OCI-LY1 (cell line): ENCODE measurements at regions not wholly inside any gene's neighbourhood (a gene's known extent, or its start where the extent isn't known, plus 50 kb on each side); places are given as distances from the start of the nearest gene placed in this dataset.

Source experiments
- H2AFZ ChIP-seq: fragments of 200-600 bp; sonication (generic), shearing (Covaris generic); 2 replicates; pipeline ENCODE4 v1.6.0; 2014; ENCODE audit warnings: antibody characterized with exemption, mild to moderate bottlenecking, low read length
- H3F3A ChIP-seq: fragments of 200-600 bp; sonication (generic), shearing (Covaris generic); 2 replicates; pipeline ENCODE4 v1.6.0; 2014; ENCODE audit warnings: mild to moderate bottlenecking, antibody characterized with exemption, low read length, moderate library complexity; ENCODE audit not compliant: insufficient read depth
- H3K27ac ChIP-seq: fragments of 200-600 bp; sonication (generic); 2 replicates; pipeline ENCODE4 v1.5.1; 2014; ENCODE audit warnings: low read length, mixed run types, mild to moderate bottlenecking, low read depth; ENCODE audit not compliant: poor library complexity, severe bottlenecking
- H3K27me3 ChIP-seq: fragments of 200-600 bp; sonication (generic); 2 replicates; pipeline ENCODE4 v1.6.0; 2014; ENCODE audit warnings: antibody characterized with exemption, mild to moderate bottlenecking, low read length, moderate library complexity; ENCODE audit not compliant: insufficient read depth
- H3K36me3 ChIP-seq: fragments of 200-600 bp; sonication (generic); 2 replicates; pipeline ENCODE4 v1.6.1; 2014; ENCODE audit warnings: mild to moderate bottlenecking, antibody characterized with exemption, low read length, moderate library complexity, mixed read lengths; ENCODE audit not compliant: insufficient read depth
- H3K4me1 ChIP-seq: fragments of 200-600 bp; sonication (generic); 2 replicates; pipeline ENCODE4 v1.5.1; 2014; ENCODE audit warnings: mild to moderate bottlenecking, low read length, moderate library complexity; ENCODE audit not compliant: insufficient read depth, severe bottlenecking
- H3K4me2 ChIP-seq: fragments of 200-600 bp; sonication (generic), shearing (Covaris generic); 2 replicates; pipeline ENCODE4 v1.6.1; 2014; ENCODE audit warnings: low read length
- H3K4me3 ChIP-seq: fragments of 200-600 bp; sonication (generic); 2 replicates; pipeline ENCODE4 v1.5.1; 2014; ENCODE audit warnings: low read length, low read depth, mild to moderate bottlenecking, mixed read lengths; ENCODE audit not compliant: poor library complexity, severe bottlenecking
- H3K79me2 ChIP-seq: fragments of 200-600 bp; shearing (Covaris generic); 2 replicates; pipeline ENCODE4 v1.6.1; 2016; ENCODE audit warnings: mixed run types, low read length, mixed read lengths; ENCODE audit not compliant: insufficient read depth
- H3K9ac ChIP-seq: fragments of 200-600 bp; sonication (generic), shearing (Covaris generic); 2 replicates; pipeline ENCODE4 v1.6.1; 2014; ENCODE audit warnings: mild to moderate bottlenecking, low read length, mixed read lengths
- H3K9me2 ChIP-seq: fragments of 200-600 bp; sonication (generic), shearing (Covaris generic); 2 replicates; pipeline ENCODE4 v1.6.1; 2014; ENCODE audit warnings: low read depth, mild to moderate bottlenecking, low read length, mixed read lengths
- H3K9me3 ChIP-seq: fragments of 200-600 bp; shearing (Covaris generic); 2 replicates; pipeline ENCODE4 v1.6.1; 2014; ENCODE audit warnings: low read length, mixed read lengths
- H4K20me1 ChIP-seq: fragments of 200-600 bp; sonication (generic), shearing (Covaris generic); 2 replicates; pipeline ENCODE4 v1.6.0; 2016; ENCODE audit warnings: mild to moderate bottlenecking, low read length; ENCODE audit not compliant: insufficient read depth
- CTCF ChIP-seq: fragments of 200-600 bp; sonication (generic), shearing (Covaris generic); IDR thresholded peaks from 2 replicates; pipeline ENCODE4 v1.5.1; 2017; ENCODE audit warnings: mild to moderate bottlenecking, antibody characterized with exemption, low read length, moderate library complexity, mixed read lengths
- EZH2 ChIP-seq: fragments of 200-600 bp; sonication (generic), shearing (Covaris generic); IDR thresholded peaks from 2 replicates; pipeline ENCODE4 v1.8.0; 2017; ENCODE audit warnings: borderline replicate concordance, mixed run types, mild to moderate bottlenecking, antibody characterized with exemption, low read length, moderate library complexity, mixed read lengths

GRCh38 chr20:10749084-10749483 is 75.3 kb upstream of the JAG1 start:
- H3K9me2 ChIP-seq, result no peaks in the 10 kb centered on the region
- H3F3A ChIP-seq, result no peaks in the 10 kb centered on the region
- no peaks in the 10 kb centered on the region for H3K36me3 ChIP-seq
- no peaks in the 10 kb centered on the region for H3K9me3 ChIP-seq
- no peak overlapping the region for H3K9ac ChIP-seq
- no peaks in the 10 kb centered on the region for H4K20me1 ChIP-seq
- no peak overlapping the region for H3K4me3 ChIP-seq
- no peak for TF ChIP-seq EZH2
- no peak for TF ChIP-seq CTCF
- H3K4me2 ChIP-seq, result no peak overlapping the region
- no peaks in the 10 kb centered on the region for H3K4me1 ChIP-seq
- no peak overlapping the region for H2AFZ ChIP-seq
- H3K27me3 ChIP-seq, result no peaks in the 10 kb centered on the region
- no peak overlapping the region for H3K27ac ChIP-seq
- no peaks in the 10 kb centered on the region for H3K79me2 ChIP-seq

DNA sequence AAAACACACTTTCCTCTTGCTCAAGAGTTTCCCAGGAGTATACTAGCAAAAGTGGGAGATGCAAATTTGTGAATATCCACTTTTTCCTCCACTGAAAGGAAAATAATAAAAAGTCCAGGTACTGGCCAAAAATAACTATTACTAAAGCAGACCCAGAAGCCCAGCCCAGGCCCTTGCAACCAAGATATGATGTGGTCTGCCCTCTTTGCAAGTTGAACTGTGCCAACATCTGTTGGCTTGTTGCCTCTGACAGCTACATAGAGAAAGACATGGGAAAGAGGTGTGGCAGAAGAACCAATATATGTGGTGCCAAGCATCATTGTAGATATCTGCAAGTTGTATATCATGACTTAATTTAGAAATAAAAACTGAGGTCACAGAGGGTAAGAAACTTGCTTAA is 78.4 kb upstream of the JAG1 start:
- no peaks in the 10 kb centered on the region for H4K20me1 ChIP-seq
- H3K9ac ChIP-seq, result no peak overlapping the region
- H3K4me3 ChIP-seq, result no peak overlapping the region
- H3K79me2 ChIP-seq, result no peaks in the 10 kb centered on the region
- no peaks in the 10 kb centered on the region for H3K36me3 ChIP-seq
- H3K9me2 ChIP-seq, result no peaks in the 10 kb centered on the region
- no peaks in the 10 kb centered on the region for H3K9me3 ChIP-seq
- H3K4me2 ChIP-seq, result no peak overlapping the region
- no peaks in the 10 kb centered on the region for H3F3A ChIP-seq
- no peaks in the 10 kb centered on the region for H3K4me1 ChIP-seq
- H2AFZ ChIP-seq, result no peak overlapping the region
- no peak overlapping the region for H3K27ac ChIP-seq
- no peaks in the 10 kb centered on the region for H3K27me3 ChIP-seq
- TF ChIP-seq CTCF, result no peak
- TF ChIP-seq EZH2, result no peak

DNA sequence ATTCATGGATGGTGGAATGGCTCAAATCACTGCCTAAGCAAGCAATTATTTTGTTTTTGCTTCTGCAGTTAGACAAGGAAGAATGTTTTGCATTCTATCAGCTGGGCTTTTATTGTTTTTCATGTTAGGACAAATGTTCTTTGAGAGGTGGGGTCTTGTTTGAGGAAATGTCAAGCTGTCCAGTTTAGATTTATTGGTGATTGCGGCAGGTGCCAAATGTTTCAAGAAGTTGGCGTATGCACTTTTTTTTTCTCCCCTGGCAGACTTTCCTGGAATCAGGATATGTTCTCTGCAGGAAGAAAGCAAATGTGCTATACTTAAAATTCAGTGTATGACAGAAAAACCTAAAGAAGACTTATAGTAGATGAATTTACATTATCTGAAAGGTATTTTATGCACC is 81.0 kb upstream of the JAG1 start:
- Histone ChIP-seq H3K9me3 (no peaks in the 10 kb centered on the region), H3K4me3 (no peak overlapping the region), H3K27ac (no peak overlapping the region), H3K36me3 (no peaks in the 10 kb centered on the region), H3K4me1 (no peaks in the 10 kb centered on the region), H3F3A (no peaks in the 10 kb centered on the region), H3K9me2 (no peaks in the 10 kb centered on the region), H3K27me3 (no peaks in the 10 kb centered on the region), H3K9ac (no peak overlapping the region), H3K79me2 (no peaks in the 10 kb centered on the region), H4K20me1 (no peaks in the 10 kb centered on the region), H3K4me2 (no peak overlapping the region), H2AFZ (no peak overlapping the region)
- TF ChIP-seq EZH2, result no peak
- TF ChIP-seq CTCF, result no peak
